Ishikawa (cell line): ENCODE measurements at regions not wholly inside any gene's neighbourhood (a gene's known extent, or its start where the extent isn't known, plus 50 kb on each side); places are given as distances from the start of the nearest gene placed in this dataset.

Source experiments
- CREB1 ChIP-seq: IDR thresholded peaks from 2 replicates; pipeline ENCODE4 v1.6.1; 2012; ENCODE audit warnings: low read depth
- EP300 ChIP-seq: IDR thresholded peaks from 2 replicates; pipeline ENCODE4 v1.6.1; 2012; ENCODE audit warnings: borderline replicate concordance
- MAX ChIP-seq: IDR thresholded peaks from 2 replicates; pipeline ENCODE4 v1.6.1; 2012
- RAD21 ChIP-seq: IDR thresholded peaks from 2 replicates; pipeline ENCODE4 v1.6.1; 2012; ENCODE audit warnings: low read depth
- REST ChIP-seq: IDR thresholded peaks from 2 replicates; pipeline ENCODE4 v1.6.1; 2012; ENCODE audit warnings: low read depth, mild to moderate bottlenecking
- TAF1 ChIP-seq: IDR thresholded peaks from 2 replicates; pipeline ENCODE4 v1.6.1; 2012; ENCODE audit warnings: low read depth, mild to moderate bottlenecking
- TCF12 ChIP-seq: IDR thresholded peaks from 2 replicates; pipeline ENCODE4 v1.6.1; 2012; ENCODE audit warnings: low read depth
- TEAD4 ChIP-seq: IDR thresholded peaks from 2 replicates; pipeline ENCODE4 v1.6.1; 2012
- USF1 ChIP-seq: IDR thresholded peaks from 2 replicates; pipeline ENCODE4 v1.6.1; 2012
- YY1 ChIP-seq: IDR thresholded peaks from 2 replicates; pipeline ENCODE4 v1.6.1; 2012; ENCODE audit warnings: low read depth
- ZBTB7A ChIP-seq: IDR thresholded peaks from 2 replicates; pipeline ENCODE4 v1.6.1; 2012; ENCODE audit warnings: low read depth

- TF ChIP-seq RAD21 (no peak), EP300 (no peak), CREB1 (no peak), TCF12 (no peak), ZBTB7A (no peak), REST (no peak), MAX (no peak), USF1 (no peak), TEAD4 (no peak), YY1 (no peak), TAF1 (no peak)
Observed at GRCh38 chr5:142233083-142234032, 91.5 kb downstream of the SPRY4 start.
